Fibroblast of lung (primary cell): ENCODE measurements at regions not wholly inside any gene's neighbourhood (a gene's known extent, or its start where the extent isn't known, plus 50 kb on each side); places are given as distances from the start of the nearest gene placed in this dataset.

ENCODE experiments used
- DNase-seq, 2 donors: peaks; one replicate each; pipeline versions ENCODE4 v3.0.0 to v3.0.0-alpha.2; 2010; ENCODE audit warnings: low read depth in 2 of 2
- H2AFZ ChIP-seq: 2 replicates; pipeline ENCODE4 v1.5.1; 2012; ENCODE audit warnings: low read length, control low read depth, inconsistent platforms
- H3K27ac ChIP-seq: 2 replicates; pipeline ENCODE4 v1.5.1; 2011; ENCODE audit warnings: low read length, control low read depth; ENCODE audit not compliant: insufficient read depth
- H3K27me3 ChIP-seq: 2 replicates; pipeline ENCODE4 v1.5.1; 2011; ENCODE audit warnings: mild to moderate bottlenecking, low read length; ENCODE audit not compliant: control insufficient read depth, insufficient read depth
- H3K36me3 ChIP-seq: 2 replicates; pipeline ENCODE4 v1.5.1; 2011; ENCODE audit warnings: low read length; ENCODE audit not compliant: control insufficient read depth, insufficient read depth
- H3K4me1 ChIP-seq: 2 replicates; pipeline ENCODE4 v1.5.1; 2011; ENCODE audit warnings: low read length; ENCODE audit not compliant: control insufficient read depth, insufficient read depth; ENCODE audit errors: extremely low read depth
- H3K4me2 ChIP-seq: 2 replicates; pipeline ENCODE4 v1.5.1; 2011; ENCODE audit warnings: low read length, control low read depth; ENCODE audit not compliant: insufficient read depth; ENCODE audit errors: extremely low read depth
- H3K4me3 ChIP-seq, 4 experiments: fragments of 200-600 bp in 1 of 4; sonication (generic) in 1 of 4; replicated peaks in 1 of 4; 2 replicates each; pipeline ENCODE4 v1.5.1; 2011 to 2016; ENCODE audit warnings: low read length in 4 of 4, low read depth in 3 of 4, mild to moderate bottlenecking in 3 of 4, control low read depth in 2 of 4, inconsistent platforms in 1 of 4, mixed read lengths in 1 of 4; ENCODE audit not compliant: insufficient read depth in 1 of 4; ENCODE audit errors: control extremely low read depth in 1 of 4
- H3K79me2 ChIP-seq: 2 replicates; pipeline ENCODE4 v1.5.1; 2012; ENCODE audit warnings: mild to moderate bottlenecking, low read length, inconsistent platforms; ENCODE audit not compliant: control insufficient read depth, insufficient read depth
- H3K9ac ChIP-seq: 2 replicates; pipeline ENCODE4 v1.5.1; 2011; ENCODE audit warnings: mild to moderate bottlenecking, low read length, control low read depth; ENCODE audit not compliant: insufficient read depth
- H3K9me3 ChIP-seq: 2 replicates; pipeline ENCODE4 v1.5.1; 2012; ENCODE audit warnings: low read depth, low read length; ENCODE audit not compliant: control insufficient read depth, insufficient read depth
- H4K20me1 ChIP-seq: 2 replicates; pipeline ENCODE4 v1.5.1; 2011; ENCODE audit warnings: low read length; ENCODE audit not compliant: control insufficient read depth, insufficient read depth; ENCODE audit errors: extremely low read depth
- EZH2 ChIP-seq: IDR thresholded peaks from 2 replicates; pipeline ENCODE4 v1.5.1; 2012; ENCODE audit warnings: low read length, control low read depth, mild to moderate bottlenecking; ENCODE audit errors: missing control alignments
- TF ChIP-seq, protein P1 (sequence below), 2 donors: IDR thresholded peaks in 1 of 2; conservative IDR thresholded peaks in 1 of 2; 1 replicate in 1 of 2; 2 replicates in 1 of 2; pipeline ENCODE4 v1.5.1; 2011 to 2012; ENCODE audit warnings: low read length in 2 of 2, control low read depth in 1 of 2, inconsistent platforms in 1 of 2, low read depth in 1 of 2, mild to moderate bottlenecking in 1 of 2

DNA sequence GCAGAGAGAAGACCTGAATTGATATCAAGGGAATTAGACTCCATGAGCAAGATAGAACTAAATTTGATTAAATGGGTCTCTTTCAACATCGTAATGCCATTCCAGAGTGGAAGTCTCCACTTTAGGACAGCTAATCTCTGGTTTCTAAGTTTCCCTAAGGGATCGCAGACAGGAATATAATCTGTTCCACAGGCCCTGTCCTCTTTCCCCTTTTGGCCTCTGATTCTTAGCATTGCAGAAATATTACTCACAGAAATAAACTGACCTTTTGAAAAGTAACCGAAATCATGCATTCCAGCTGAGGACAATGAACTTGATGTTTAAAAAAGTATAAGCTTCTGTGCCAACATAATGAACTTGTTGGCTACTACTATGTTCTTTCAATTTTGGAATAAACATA lies 227.8 kb downstream of the ETS1 start:
- peak; percentile 46 to 50 for DNase-seq
- no peaks in the 10 kb centered on the region for H3K79me2 ChIP-seq
- no peaks in the 10 kb centered on the region for H3K9me3 ChIP-seq
- H2AFZ ChIP-seq = no peak overlapping the region
- H4K20me1 ChIP-seq = no peaks in the 10 kb centered on the region
- no peaks in the 10 kb centered on the region for H3K36me3 ChIP-seq
- no peak overlapping the region for H3K9ac ChIP-seq
- H3K27me3 ChIP-seq = no peaks in the 10 kb centered on the region
- no peak overlapping the region for H3K27ac ChIP-seq
- H3K4me2 ChIP-seq = peak overlapping the region; percentile 27
- H3K4me1 ChIP-seq = peaks cover 22% of the 10 kb centered on the region
- TF ChIP-seq EZH2 = no peak
- TF ChIP-seq, protein P1, sequence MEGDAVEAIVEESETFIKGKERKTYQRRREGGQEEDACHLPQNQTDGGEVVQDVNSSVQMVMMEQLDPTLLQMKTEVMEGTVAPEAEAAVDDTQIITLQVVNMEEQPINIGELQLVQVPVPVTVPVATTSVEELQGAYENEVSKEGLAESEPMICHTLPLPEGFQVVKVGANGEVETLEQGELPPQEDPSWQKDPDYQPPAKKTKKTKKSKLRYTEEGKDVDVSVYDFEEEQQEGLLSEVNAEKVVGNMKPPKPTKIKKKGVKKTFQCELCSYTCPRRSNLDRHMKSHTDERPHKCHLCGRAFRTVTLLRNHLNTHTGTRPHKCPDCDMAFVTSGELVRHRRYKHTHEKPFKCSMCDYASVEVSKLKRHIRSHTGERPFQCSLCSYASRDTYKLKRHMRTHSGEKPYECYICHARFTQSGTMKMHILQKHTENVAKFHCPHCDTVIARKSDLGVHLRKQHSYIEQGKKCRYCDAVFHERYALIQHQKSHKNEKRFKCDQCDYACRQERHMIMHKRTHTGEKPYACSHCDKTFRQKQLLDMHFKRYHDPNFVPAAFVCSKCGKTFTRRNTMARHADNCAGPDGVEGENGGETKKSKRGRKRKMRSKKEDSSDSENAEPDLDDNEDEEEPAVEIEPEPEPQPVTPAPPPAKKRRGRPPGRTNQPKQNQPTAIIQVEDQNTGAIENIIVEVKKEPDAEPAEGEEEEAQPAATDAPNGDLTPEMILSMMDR (conservative IDR thresholded peaks at IDR 0.05 in 1 of 2, IDR thresholded peaks at IDR 0.05 in 1 of 2; ENCODE audit: low read depth in 1 of 2, low read length in 2 of 2) = no peak
- no peak overlapping the region for H3K4me3 ChIP-seq

GRCh38 chr11:128357073-128357472 lies 230.3 kb downstream of the ETS1 start:
- H3K27me3 ChIP-seq = no peaks in the 10 kb centered on the region
- no peak for TF ChIP-seq EZH2
- TF ChIP-seq, protein P1 (conservative IDR thresholded peaks at IDR 0.05 in 1 of 2, IDR thresholded peaks at IDR 0.05 in 1 of 2; ENCODE audit: low read depth in 1 of 2, low read length in 2 of 2) = no peak
- no peaks in the 10 kb centered on the region for H3K79me2 ChIP-seq
- H3K9me3 ChIP-seq = no peaks in the 10 kb centered on the region
- H3K4me1 ChIP-seq = peaks cover 24% of the 10 kb centered on the region
- DNase-seq = no peak
- H3K9ac ChIP-seq = no peak overlapping the region
- H2AFZ ChIP-seq = no peak overlapping the region
- H3K27ac ChIP-seq = no peak overlapping the region
- no peak overlapping the region for H3K4me3 ChIP-seq
- H3K4me2 ChIP-seq = no peak overlapping the region
- no peaks in the 10 kb centered on the region for H3K36me3 ChIP-seq
- no peaks in the 10 kb centered on the region for H4K20me1 ChIP-seq

GRCh38 chr11:128355558-128355957 lies 231.8 kb downstream of the ETS1 start:
- Histone ChIP-seq H3K9me3 (no peaks in the 10 kb centered on the region), H3K27ac (no peak overlapping the region), H3K4me2 (no peak overlapping the region), H3K4me3 (no peak overlapping the region), H3K9ac (no peak overlapping the region), H3K36me3 (no peaks in the 10 kb centered on the region), H3K27me3 (no peaks in the 10 kb centered on the region), H2AFZ (no peak overlapping the region), H4K20me1 (no peaks in the 10 kb centered on the region), H3K79me2 (no peaks in the 10 kb centered on the region), H3K4me1 (peaks cover 19% of the 10 kb centered on the region)
- TF ChIP-seq, protein P1 (conservative IDR thresholded peaks at IDR 0.05 in 1 of 2, IDR thresholded peaks at IDR 0.05 in 1 of 2; ENCODE audit: low read depth in 1 of 2, low read length in 2 of 2) = no peak
- TF ChIP-seq EZH2 = no peak
- no peak for DNase-seq
